GM12864 (cell line): ENCODE measurements at regions not wholly inside any gene's neighbourhood (a gene's known extent, or its start where the extent isn't known, plus 50 kb on each side); places are given as distances from the start of the nearest gene placed in this dataset.

Experiments
- DNase-seq: peaks from one replicate; pipeline ENCODE4 v3.0.0-alpha.2; 2011; ENCODE audit warnings: low read depth
- H3K4me3 ChIP-seq: 2 replicates; pipeline ENCODE4 v1.5.1; 2011; ENCODE audit warnings: mild to moderate bottlenecking, low read depth, low read length, control low read depth
- CTCF ChIP-seq: IDR thresholded peaks from 2 replicates; pipeline ENCODE4 v1.5.1; 2011; ENCODE audit warnings: low read depth, mild to moderate bottlenecking, moderate library complexity, low read length, control low read depth, inconsistent platforms; ENCODE audit errors: missing control alignments

GRCh38 chr4:136634121-136634520, 898.2 kb downstream of the PCDH18 start:
- no peak overlapping the region for H3K4me3 ChIP-seq
- DNase-seq: no peak
- TF ChIP-seq CTCF: no peak

GRCh38 chr4:136599890-136600289, 932.4 kb downstream of the PCDH18 start:
- no peak for DNase-seq
- H3K4me3 ChIP-seq: no peak overlapping the region
- no peak for TF ChIP-seq CTCF

GRCh38 chr4:136590440-136590839, 941.9 kb downstream of the PCDH18 start:
- DNase-seq: no peak
- no peak for TF ChIP-seq CTCF
- H3K4me3 ChIP-seq: no peak overlapping the region

- H3K4me3 ChIP-seq: no peak overlapping the region
- TF ChIP-seq CTCF: no peak
- no peak for DNase-seq
Observed at GRCh38 chr4:136583567-136583966, 948.7 kb downstream of the PCDH18 start.

GRCh38 chr4:136581119-136581518, 951.2 kb downstream of the PCDH18 start:
- no peak for TF ChIP-seq CTCF
- H3K4me3 ChIP-seq: no peak overlapping the region
- DNase-seq: no peak

- TF ChIP-seq CTCF: no peak
- no peak for DNase-seq
Observed at GRCh38 chr4:136575146-136575545, 957.1 kb downstream of the PCDH18 start.

GRCh38 chr4:136573460-136573859, 958.8 kb downstream of the PCDH18 start:
- no peak for DNase-seq
- no peak for TF ChIP-seq CTCF
- no peak overlapping the region for H3K4me3 ChIP-seq

More at GRCh38 chr4:136575146-136575545, 957.1 kb downstream of the PCDH18 start:
- H3K4me3 ChIP-seq: no peak overlapping the region
